CD14-positive monocyte (primary cell): ENCODE measurements at regions not wholly inside any gene's neighbourhood (a gene's known extent, or its start where the extent isn't known, plus 50 kb on each side); places are given as distances from the start of the nearest gene placed in this dataset.
"Not testable (repeated sequence)": the region's sequence is repeated elsewhere in the genome, so short reads cannot be mapped to it uniquely, and the experiment has no call there.

Source experiments
- DNase-seq, 3 donors: peaks; one replicate each; pipeline ENCODE4 v3.0.0-alpha.2; 2011 to 2022
- H2AFZ ChIP-seq: 2 replicates; pipeline ENCODE4 v1.6.0; 2012; ENCODE audit warnings: mild to moderate bottlenecking, low read depth, low read length, inconsistent platforms; ENCODE audit not compliant: insufficient read depth, poor library complexity, severe bottlenecking
- H3K27ac ChIP-seq, 2 donors: 1 replicate in 1 of 2; 2 replicates in 1 of 2; pipeline ENCODE4 v1.5.1; 2012 to 2013; ENCODE audit warnings: low read length in 2 of 2, control low read depth in 1 of 2, inconsistent platforms in 1 of 2, low read depth in 1 of 2, mild to moderate bottlenecking in 1 of 2
- H3K27me3 ChIP-seq, 2 donors: one replicate each; pipeline versions ENCODE4 v1.6.0 to v1.6.1; 2011 to 2013; ENCODE audit warnings: low read length in 2 of 2; ENCODE audit not compliant: control insufficient read depth in 2 of 2, insufficient read depth in 2 of 2
- H3K36me3 ChIP-seq, 2 donors: replicated peaks in 1 of 2; 1 replicate in 1 of 2; 2 replicates in 1 of 2; pipeline versions ENCODE4 v1.5.1 to v1.6.1; 2012 to 2013; ENCODE audit warnings: low read length in 2 of 2, control low read depth in 1 of 2, inconsistent platforms in 1 of 2, mild to moderate bottlenecking in 1 of 2; ENCODE audit not compliant: insufficient read depth in 2 of 2, control insufficient read depth in 1 of 2
- H3K4me1 ChIP-seq, 2 donors: 1 replicate in 1 of 2; 2 replicates in 1 of 2; pipeline versions ENCODE4 v1.5.1 to v1.6.1; 2012 to 2013; ENCODE audit warnings: low read length in 2 of 2, control low read depth in 1 of 2, inconsistent platforms in 1 of 2, mild to moderate bottlenecking in 1 of 2, moderate library complexity in 1 of 2; ENCODE audit not compliant: insufficient read depth in 2 of 2, control insufficient read depth in 1 of 2
- H3K4me2 ChIP-seq: replicated peaks from 2 replicates; pipeline ENCODE3; 2012; ENCODE audit warnings: low read length, moderate library complexity, mild to moderate bottlenecking; ENCODE audit not compliant: poor library complexity, severe bottlenecking; ENCODE audit errors: extremely low read depth
- H3K4me3 ChIP-seq, 3 experiments: fragments of 200-600 bp in 1 of 3; sonication (generic) in 1 of 3; replicated peaks in 1 of 3; 1 replicate in 2 of 3; 2 replicates in 1 of 3; pipeline ENCODE4 v1.5.1; 2011 to 2013; ENCODE audit warnings: low read length in 3 of 3, mild to moderate bottlenecking in 3 of 3, control low read depth in 2 of 3, low read depth in 2 of 3, inconsistent platforms in 1 of 3, moderate library complexity in 1 of 3
- H3K79me2 ChIP-seq: 2 replicates; pipeline ENCODE4 v1.6.0; 2012; ENCODE audit warnings: mild to moderate bottlenecking, control low read depth, inconsistent platforms, low read length, moderate library complexity; ENCODE audit not compliant: insufficient read depth
- H3K9ac ChIP-seq: 2 replicates; pipeline ENCODE4 v1.6.0; 2017; ENCODE audit warnings: low read length, mild to moderate bottlenecking; ENCODE audit not compliant: insufficient read depth, poor library complexity, severe bottlenecking
- H3K9me3 ChIP-seq, 2 donors: replicated peaks in 1 of 2; 1 replicate in 1 of 2; 2 replicates in 1 of 2; pipeline versions ENCODE4 v1.5.1 to v1.6.1; 2012 to 2013; ENCODE audit warnings: low read length in 2 of 2, control low read depth in 1 of 2; ENCODE audit not compliant: control insufficient read depth in 1 of 2, insufficient read depth in 1 of 2
- H4K20me1 ChIP-seq: 2 replicates; pipeline ENCODE4 v1.6.0; 2012; ENCODE audit warnings: mild to moderate bottlenecking, low read length, control low read depth, moderate library complexity; ENCODE audit not compliant: insufficient read depth
- H3K27ac Mint-ChIP-seq, 7 donors: one replicate each; pipeline ENCODE4 v1.8.0; 2020; ENCODE audit warnings: mild to moderate bottlenecking in 7 of 7, mixed read lengths in 7 of 7, moderate library complexity in 6 of 7, inconsistent platforms in 2 of 7
- H3K27me3 Mint-ChIP-seq, 3 donors: one replicate each; pipeline ENCODE4 v1.8.0; 2021 to 2022; ENCODE audit warnings: low read depth in 3 of 3, mild to moderate bottlenecking in 3 of 3, mixed read lengths in 3 of 3, moderate library complexity in 3 of 3, inconsistent platforms in 1 of 3
- H3K36me3 Mint-ChIP-seq, 2 donors: one replicate each; pipeline ENCODE4 v1.8.0; 2020; ENCODE audit warnings: mixed read lengths in 2 of 2, inconsistent platforms in 1 of 2, mild to moderate bottlenecking in 1 of 2
- H3K4me1 Mint-ChIP-seq: one replicate; pipeline ENCODE4 v1.8.0; 2020; ENCODE audit warnings: mild to moderate bottlenecking, mixed read lengths
- H3K4me3 Mint-ChIP-seq, 2 donors: one replicate each; pipeline ENCODE4 v1.8.0; 2020; ENCODE audit warnings: mild to moderate bottlenecking in 2 of 2, mixed read lengths in 2 of 2, moderate library complexity in 1 of 2
- H3K9me3 Mint-ChIP-seq, 7 donors: one replicate each; pipeline ENCODE4 v1.8.0; 2020 to 2022; ENCODE audit warnings: mixed read lengths in 7 of 7, mild to moderate bottlenecking in 6 of 7, moderate library complexity in 6 of 7, inconsistent platforms in 2 of 7
- WGBS: methylation state at CpG from one replicate; pipeline ENCODE4 v1.1.5; 2013; ENCODE audit warnings: missing lambda C conversion rate; ENCODE audit not compliant: insufficient coverage; 5-methylcytosine and 5-hydroxymethylcytosine counted together
- intact Hi-C, 2 donors: fragments of 100-400 bp; cut with micrococcal nuclease; formaldehyde crosslinking; loops; one replicate each; pipeline versions ENCODE4 v1.15.0 to v1.15.1; 2023
- TF ChIP-seq, protein P1 (sequence below): fragments of 200-600 bp; IDR thresholded peaks from one replicate; pipeline ENCODE4 v1.8.0; 2022; ENCODE audit warnings: antibody characterized with exemption, mild to moderate bottlenecking

DNA sequence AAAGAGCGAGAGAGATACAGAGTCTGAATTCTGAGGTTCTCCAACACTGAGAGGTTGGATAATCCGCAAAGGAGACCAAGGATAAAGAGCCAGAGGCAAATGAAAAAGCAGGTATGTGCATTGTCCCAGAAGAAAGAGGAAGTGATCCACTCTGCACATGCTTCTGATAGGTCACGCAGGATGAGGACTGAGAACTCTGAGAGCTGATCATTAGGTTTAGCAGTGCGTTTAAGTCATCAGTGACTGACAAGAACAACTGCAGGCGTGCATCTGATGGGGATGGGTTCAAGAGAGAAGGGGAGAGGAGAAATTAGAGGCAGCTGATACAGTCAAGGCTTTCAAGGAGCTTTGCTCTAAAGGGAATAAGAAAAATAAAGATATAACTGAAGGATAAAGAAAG lies 301.2 kb upstream of the SGK1 start:
- 98% methylated on average over 4 of the region's 5 CpGs for WGBS
- intact Hi-C loops: no loop called here

GRCh38 chr6:134614606-134615485 lies 296.9 kb upstream of the SGK1 start:
- Histone ChIP-seq H3K79me2 (no peaks in the 10 kb centered on the region), H3K36me3 (no peaks in the 10 kb centered on the region), H3K9me3 (no peaks in the 10 kb centered on the region), H3K9ac (no peak overlapping the region), H3K4me1 (no peaks in the 10 kb centered on the region), H3K4me3 (no peak overlapping the region), H2AFZ (no peak overlapping the region), H4K20me1 (no peaks in the 10 kb centered on the region), H3K27me3 (no peaks in the 10 kb centered on the region), H3K27ac (no peak overlapping the region), H3K4me2 (no peak overlapping the region)
- TF ChIP-seq, protein P1, sequence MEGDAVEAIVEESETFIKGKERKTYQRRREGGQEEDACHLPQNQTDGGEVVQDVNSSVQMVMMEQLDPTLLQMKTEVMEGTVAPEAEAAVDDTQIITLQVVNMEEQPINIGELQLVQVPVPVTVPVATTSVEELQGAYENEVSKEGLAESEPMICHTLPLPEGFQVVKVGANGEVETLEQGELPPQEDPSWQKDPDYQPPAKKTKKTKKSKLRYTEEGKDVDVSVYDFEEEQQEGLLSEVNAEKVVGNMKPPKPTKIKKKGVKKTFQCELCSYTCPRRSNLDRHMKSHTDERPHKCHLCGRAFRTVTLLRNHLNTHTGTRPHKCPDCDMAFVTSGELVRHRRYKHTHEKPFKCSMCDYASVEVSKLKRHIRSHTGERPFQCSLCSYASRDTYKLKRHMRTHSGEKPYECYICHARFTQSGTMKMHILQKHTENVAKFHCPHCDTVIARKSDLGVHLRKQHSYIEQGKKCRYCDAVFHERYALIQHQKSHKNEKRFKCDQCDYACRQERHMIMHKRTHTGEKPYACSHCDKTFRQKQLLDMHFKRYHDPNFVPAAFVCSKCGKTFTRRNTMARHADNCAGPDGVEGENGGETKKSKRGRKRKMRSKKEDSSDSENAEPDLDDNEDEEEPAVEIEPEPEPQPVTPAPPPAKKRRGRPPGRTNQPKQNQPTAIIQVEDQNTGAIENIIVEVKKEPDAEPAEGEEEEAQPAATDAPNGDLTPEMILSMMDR: no peak
- 100% methylated on average over 1 of the region's 5 CpGs for WGBS
- Mint-ChIP-seq H3K4me1 (no peaks in the 10 kb centered on the region), H3K9me3 (peaks cover 0 to 2% (median 0%) of the 10 kb centered on the region in 7 donors), H3K4me3 (no peak overlapping the region), H3K27me3 (peaks cover 0 to 2% (median 1%) of the 10 kb centered on the region in 3 donors), H3K36me3 (no peaks in the 10 kb centered on the region), H3K27ac (no peak overlapping the region)
- DNase-seq: no peak
- intact Hi-C loops: no loop called here

More for the DNA sequence above, 301.2 kb upstream of the SGK1 start:
- no peak overlapping the region for H3K4me3 Mint-ChIP-seq
- Histone ChIP-seq H3K27me3 (no peaks in the 10 kb centered on the region), H3K9me3 (no peaks in the 10 kb centered on the region), H3K27ac (no peak overlapping the region), H3K4me2 (no peak overlapping the region), H2AFZ (no peak overlapping the region), H3K36me3 (no peaks in the 10 kb centered on the region), H3K4me3 (no peak overlapping the region), H3K4me1 (no peaks in the 10 kb centered on the region), H3K9ac (no peak overlapping the region), H4K20me1 (no peaks in the 10 kb centered on the region), H3K79me2 (no peaks in the 10 kb centered on the region)
- H3K27ac Mint-ChIP-seq: no peak overlapping the region
- peaks cover 9% of the 10 kb centered on the region for H3K4me1 Mint-ChIP-seq
- TF ChIP-seq, protein P1: no peak
- H3K9me3 Mint-ChIP-seq: peaks cover 0 to 2% (median 0%) of the 10 kb centered on the region in 7 donors
- DNase-seq: no peak
- no peaks in the 10 kb centered on the region for H3K36me3 Mint-ChIP-seq
- peaks cover 1 to 3% (median 1%) of the 10 kb centered on the region in 3 donors for H3K27me3 Mint-ChIP-seq

- H3K9me3 ChIP-seq, H3K79me2 ChIP-seq, H3K27ac ChIP-seq, DNase-seq, H3K27me3 ChIP-seq, H3K9ac ChIP-seq, H3K36me3 ChIP-seq, H3K27ac Mint-ChIP-seq, H3K9me3 Mint-ChIP-seq, H2AFZ ChIP-seq, H3K4me3 Mint-ChIP-seq, H3K4me1 ChIP-seq, H3K4me2 ChIP-seq, H3K4me3 ChIP-seq, H4K20me1 ChIP-seq, H3K36me3 Mint-ChIP-seq, H3K4me1 Mint-ChIP-seq, H3K27me3 Mint-ChIP-seq, intact Hi-C loops: not testable (repeated sequence)
- WGBS: no CpG with 5 or more reads among the region's 1 CpG
Observed at GRCh38 chr6:134612128-134612527, 294.2 kb upstream of the SGK1 start.
